GM12872 (cell line): ENCODE measurements at regions not wholly inside any gene's neighbourhood (a gene's known extent, or its start where the extent isn't known, plus 50 kb on each side); places are given as distances from the start of the nearest gene placed in this dataset.

Source experiments
- CTCF ChIP-seq: IDR thresholded peaks from 3 replicates; pipeline ENCODE4 v1.5.1; 2011; ENCODE audit warnings: low read depth, mild to moderate bottlenecking, low read length, moderate library complexity; ENCODE audit not compliant: insufficient read depth

GRCh38 chr5:144913661-144914060 is 743.0 kb downstream of the KCTD16 start:
- TF ChIP-seq CTCF, result no peak

DNA sequence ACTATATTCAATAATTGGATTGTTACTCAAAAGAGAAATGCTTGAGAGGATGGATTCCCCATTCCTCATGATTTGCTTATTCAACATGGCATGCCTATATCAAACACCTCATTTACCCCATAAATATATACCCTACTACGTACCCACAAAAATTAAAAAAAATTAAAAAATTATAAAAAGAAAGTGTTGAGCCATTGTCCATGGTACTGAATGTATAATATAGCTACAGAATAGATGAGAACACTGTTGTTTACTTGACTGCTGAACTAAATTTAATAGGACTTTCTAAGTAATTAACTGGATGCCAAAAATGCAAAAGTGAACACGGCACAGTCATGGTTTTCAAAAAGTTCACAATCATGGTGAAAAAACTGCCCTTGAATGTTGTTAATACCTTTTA is 725.8 kb downstream of the KCTD16 start:
- TF ChIP-seq CTCF, result no peak

DNA sequence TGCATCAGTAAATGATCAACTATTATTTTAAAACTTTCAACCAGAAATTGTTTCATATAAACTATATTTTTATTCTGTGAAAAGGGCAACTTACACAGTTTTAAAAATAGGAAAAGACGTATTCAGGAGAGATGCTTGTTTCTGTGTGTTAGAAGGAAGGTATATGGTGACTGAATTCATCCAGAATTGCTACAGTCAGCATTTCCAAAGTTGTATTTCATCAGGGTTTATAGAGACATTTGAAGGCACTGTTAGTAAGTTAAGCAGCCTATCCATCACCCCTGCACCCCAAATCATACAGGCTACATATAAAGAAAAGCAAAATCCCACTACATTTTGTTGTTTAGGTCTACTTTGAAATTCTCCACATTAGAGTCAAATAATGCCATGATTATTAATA is 716.0 kb downstream of the KCTD16 start:
- TF ChIP-seq CTCF, result no peak

- TF ChIP-seq CTCF, result no peak
Measured at GRCh38 chr5:144882739-144883283, 712.1 kb downstream of the KCTD16 start.

DNA sequence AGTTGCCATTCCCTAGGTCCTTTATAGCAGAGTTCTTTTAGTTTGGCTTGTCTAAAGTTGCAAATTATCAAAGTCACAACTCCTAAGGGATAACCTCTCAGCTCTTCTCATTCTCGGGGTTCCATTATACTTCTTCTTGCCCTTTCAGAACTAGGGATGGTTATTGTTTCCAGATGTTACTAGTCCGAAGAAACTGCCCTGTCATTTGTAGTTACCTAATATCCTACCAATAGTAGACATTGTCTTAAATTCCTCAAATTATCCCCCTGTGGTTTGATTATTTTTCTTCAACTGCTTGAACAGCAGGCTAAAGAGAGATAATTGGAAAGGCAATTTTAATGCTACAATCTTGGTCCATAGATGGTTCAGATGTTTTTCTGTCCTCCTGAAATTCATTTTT is 709.8 kb downstream of the KCTD16 start:
- TF ChIP-seq CTCF, result no peak

- no peak for TF ChIP-seq CTCF
Measured at GRCh38 chr5:144876990-144877389, 706.3 kb downstream of the KCTD16 start.

DNA sequence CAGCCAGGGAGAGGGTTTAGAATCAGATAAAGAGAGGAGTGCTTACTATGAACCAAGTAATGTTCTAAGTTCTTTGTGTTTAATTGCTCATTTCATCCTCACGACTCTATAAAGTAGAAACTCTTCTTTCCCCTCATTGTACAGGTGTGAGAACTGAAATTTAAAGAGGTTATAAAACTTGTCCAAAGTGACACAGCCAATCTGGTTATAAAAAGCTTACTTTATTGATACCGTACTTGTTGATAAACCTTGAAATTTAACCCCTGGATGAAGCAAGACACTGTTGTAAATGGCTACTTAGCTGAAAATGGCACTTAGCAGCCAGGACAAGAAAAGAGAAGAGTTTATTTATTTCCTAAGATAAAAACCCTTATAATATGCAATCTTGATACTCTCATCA is 702.4 kb downstream of the KCTD16 start:
- no peak for TF ChIP-seq CTCF
